Pancreas (tissue), 10 donors: ENCODE measurements at regions not wholly inside any gene's neighbourhood (a gene's known extent, or its start where the extent isn't known, plus 50 kb on each side); places are given as distances from the start of the nearest gene placed in this dataset.

Experiments
- ATAC-seq, 4 donors: fragments of 200-7000 bp; cut with Tn5 transposase; one replicate each; pipeline versions ENCODE4 v1.8.0 to v1.9.1; 2020; ENCODE audit warnings: mild to moderate bottlenecking in 4 of 4, moderate library complexity in 4 of 4
- DNase-seq, 6 donors: peaks; one replicate each; pipeline ENCODE4 v3.0.0-alpha.2; 2020
- FAIRE-seq: peaks from 2 replicates; lab custom pipeline; 2012; peaks lifted over from hg19 to GRCh38; lab: Jason Lieb, UNC
- H3K27ac ChIP-seq, 4 donors: fragments of 200-600 bp; sonication (generic); 1 replicate in 3 of 4; 2 replicates in 1 of 4; pipeline versions ENCODE4 v1.5.0 to v1.8.0; 2020
- H3K27me3 ChIP-seq, 4 donors: fragments of 200-600 bp; one replicate each; pipeline ENCODE4 v1.8.0; 2021
- H3K36me3 ChIP-seq, 3 donors: fragments of 200-600 bp; sonication (generic) in 1 of 3; one replicate each; pipeline versions ENCODE4 v1.5.0 to v1.8.0; 2020 to 2021
- H3K4me1 ChIP-seq, 3 donors: fragments of 200-600 bp; one replicate each; pipeline ENCODE4 v1.8.0; 2021
- H3K4me3 ChIP-seq, 4 donors: fragments of 200-600 bp; sonication (generic) in 2 of 4; one replicate each; pipeline versions ENCODE4 v1.5.0 to v1.8.0; 2020 to 2021
- H3K9me3 ChIP-seq, 4 donors: fragments of 200-600 bp; one replicate each; pipeline ENCODE4 v1.8.0; 2021
- WGBS, 2 donors: extraction: QIAGEN DNeasy Blood & Tissue Kit; methylation state at CpG; one replicate each; pipeline ENCODE4 v1.1.7; 2013; 5-methylcytosine and 5-hydroxymethylcytosine counted together
- intact Hi-C, 3 donors: fragments of 100-400 bp; cut with DNase I; formaldehyde crosslinking; loops; one replicate each; pipeline versions ENCODE4 v1.11.1 to v1.14.2; 2022
- TF ChIP-seq, protein P1 (sequence below), 4 donors: fragments of 200-600 bp; sonication (generic) in 3 of 4; IDR thresholded peaks; one replicate each; pipeline versions ENCODE4 v1.5.0 to v1.8.0; 2021; ENCODE audit warnings: antibody characterized with exemption in 4 of 4
- donor health status: healthy with polysubstance abuse.
- donor health status: DM: no; HTN: no; CAD: no; lungs with moderate emphysema.
- donor health status: DM: no; HTN: no; CAD: no.
- donor health status: control.
- donor health status: control.
- donor health status: Bipolar disorder and iron deficiency.
- donor health status: DM: yes; HTN: yes; CAD: no.
- donor health status: DM: no; HTN: no; CAD: no.
- donor health status: DM: no; HTN: no; CAD: no.
- donor health status: DM: yes; HTN: yes; CAD: no.

DNA sequence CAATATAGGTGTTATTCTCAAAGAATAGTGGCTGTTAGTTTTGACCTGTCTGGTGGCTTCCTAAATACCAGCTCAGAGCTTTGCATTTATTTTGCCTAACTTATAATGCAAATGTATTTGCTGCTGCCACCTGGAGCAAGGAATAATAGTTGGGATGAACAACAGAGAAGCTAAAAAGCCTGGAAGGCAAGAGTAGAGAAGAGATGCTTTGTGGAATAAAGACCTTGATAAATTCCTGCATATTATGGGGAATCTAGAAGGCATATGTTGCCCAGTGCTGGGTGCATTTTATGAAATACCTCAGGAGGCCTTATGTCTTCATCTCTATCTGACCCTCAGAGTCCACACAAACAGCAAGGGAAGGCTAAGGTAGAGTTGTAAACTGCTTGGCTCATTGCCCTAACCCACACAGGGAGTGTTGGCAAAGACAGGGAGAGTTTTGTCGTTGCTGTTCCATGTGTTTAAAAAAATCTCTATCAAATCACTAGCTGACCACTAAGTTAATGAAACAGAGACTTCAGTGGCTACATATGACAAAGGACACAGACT is 53.7 kb upstream of the SCAF11 start:
- DNase-seq (no peak), FAIRE-seq (no peak), ATAC-seq (no peak)
- Histone ChIP-seq H3K27me3 (no peaks in the 10 kb centered on the region), H3K4me1 (no peaks in the 10 kb centered on the region), H3K36me3 (no peaks in the 10 kb centered on the region), H3K4me3 (no peak overlapping the region), H3K9me3 (no peaks in the 10 kb centered on the region), H3K27ac (no peak overlapping the region)
- intact Hi-C loops, result no loop called here
- WGBS, 2 donors, result 33 to 41% methylated on average over 1 of the region's 1 CpG
- TF ChIP-seq, protein P1, sequence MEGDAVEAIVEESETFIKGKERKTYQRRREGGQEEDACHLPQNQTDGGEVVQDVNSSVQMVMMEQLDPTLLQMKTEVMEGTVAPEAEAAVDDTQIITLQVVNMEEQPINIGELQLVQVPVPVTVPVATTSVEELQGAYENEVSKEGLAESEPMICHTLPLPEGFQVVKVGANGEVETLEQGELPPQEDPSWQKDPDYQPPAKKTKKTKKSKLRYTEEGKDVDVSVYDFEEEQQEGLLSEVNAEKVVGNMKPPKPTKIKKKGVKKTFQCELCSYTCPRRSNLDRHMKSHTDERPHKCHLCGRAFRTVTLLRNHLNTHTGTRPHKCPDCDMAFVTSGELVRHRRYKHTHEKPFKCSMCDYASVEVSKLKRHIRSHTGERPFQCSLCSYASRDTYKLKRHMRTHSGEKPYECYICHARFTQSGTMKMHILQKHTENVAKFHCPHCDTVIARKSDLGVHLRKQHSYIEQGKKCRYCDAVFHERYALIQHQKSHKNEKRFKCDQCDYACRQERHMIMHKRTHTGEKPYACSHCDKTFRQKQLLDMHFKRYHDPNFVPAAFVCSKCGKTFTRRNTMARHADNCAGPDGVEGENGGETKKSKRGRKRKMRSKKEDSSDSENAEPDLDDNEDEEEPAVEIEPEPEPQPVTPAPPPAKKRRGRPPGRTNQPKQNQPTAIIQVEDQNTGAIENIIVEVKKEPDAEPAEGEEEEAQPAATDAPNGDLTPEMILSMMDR (IDR thresholded peaks at IDR 0.05), result no peak
